Lower leg skin (tissue), 4 donors: ENCODE measurements at regions not wholly inside any gene's neighbourhood (a gene's known extent, or its start where the extent isn't known, plus 50 kb on each side); places are given as distances from the start of the nearest gene placed in this dataset.

Source experiments
- DNase-seq, 2 donors: peaks; one replicate each; pipeline ENCODE4 v3.0.0-alpha.2; 2019; ENCODE audit warnings: low spot score in 2 of 2
- H3K4me3 ChIP-seq: fragments of 200-600 bp; sonication (generic); 2 replicates; pipeline ENCODE4 v1.5.1; 2017; ENCODE audit warnings: mild to moderate bottlenecking, low read depth; ENCODE audit not compliant: poor library complexity, severe bottlenecking
- POLR2A ChIP-seq, 2 donors: fragments of 450-650 bp; IDR thresholded peaks; one replicate each; pipeline ENCODE4 v1.6.1; 2016 to 2017; ENCODE audit warnings: antibody characterized with exemption in 2 of 2, mild to moderate bottlenecking in 1 of 2, moderate library complexity in 1 of 2
- WGBS, 2 donors: methylation state at CpG; one replicate each; pipeline ENCODE4 v1.1.5; 2018; 5-methylcytosine and 5-hydroxymethylcytosine counted together
- intact Hi-C: fragments of 100-400 bp; cut with DNase I; formaldehyde crosslinking; loops from one replicate; pipeline ENCODE4 v1.15.0; 2023; ENCODE audit warnings: low total_unique reads
- TF ChIP-seq, protein P1 (sequence below), 3 donors: fragments of 450-650 bp; IDR thresholded peaks; one replicate each; pipeline ENCODE4 v1.5.1; 2016; ENCODE audit warnings: antibody characterized with exemption in 3 of 3, mild to moderate bottlenecking in 3 of 3, moderate library complexity in 2 of 3

DNA sequence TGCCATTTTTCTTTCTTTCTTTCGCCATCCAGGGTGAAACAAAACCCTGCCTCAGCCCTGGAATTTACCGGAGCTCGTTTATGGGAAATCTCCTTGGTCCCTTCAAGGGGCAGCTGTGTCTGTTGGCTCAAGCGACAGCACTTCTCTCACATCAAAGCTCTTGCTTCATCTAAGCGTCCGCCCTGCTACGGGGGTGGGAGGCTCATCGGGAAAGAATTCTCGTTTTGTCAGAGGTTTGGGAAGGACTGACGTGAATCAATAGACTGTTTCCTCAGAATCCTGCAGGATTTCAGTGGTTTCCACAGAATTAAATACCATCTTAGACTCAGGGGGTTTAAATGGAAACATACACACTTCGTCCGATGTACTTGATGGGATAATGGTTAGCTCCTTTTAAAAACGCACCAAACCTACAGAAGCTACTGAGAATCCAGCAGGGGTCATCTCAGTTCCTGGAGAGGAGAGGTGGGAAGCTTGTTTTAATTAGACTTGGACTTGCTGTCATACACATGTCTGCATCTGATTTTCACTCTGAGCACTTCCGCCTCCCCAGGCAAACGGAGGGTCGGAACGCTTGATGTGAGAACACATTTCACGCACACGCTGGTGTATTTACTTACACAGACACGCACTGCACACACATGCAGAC lies 91.6 kb downstream of the ASB1 start:
- intact Hi-C loops = no loop called here
- TF ChIP-seq, protein P1, sequence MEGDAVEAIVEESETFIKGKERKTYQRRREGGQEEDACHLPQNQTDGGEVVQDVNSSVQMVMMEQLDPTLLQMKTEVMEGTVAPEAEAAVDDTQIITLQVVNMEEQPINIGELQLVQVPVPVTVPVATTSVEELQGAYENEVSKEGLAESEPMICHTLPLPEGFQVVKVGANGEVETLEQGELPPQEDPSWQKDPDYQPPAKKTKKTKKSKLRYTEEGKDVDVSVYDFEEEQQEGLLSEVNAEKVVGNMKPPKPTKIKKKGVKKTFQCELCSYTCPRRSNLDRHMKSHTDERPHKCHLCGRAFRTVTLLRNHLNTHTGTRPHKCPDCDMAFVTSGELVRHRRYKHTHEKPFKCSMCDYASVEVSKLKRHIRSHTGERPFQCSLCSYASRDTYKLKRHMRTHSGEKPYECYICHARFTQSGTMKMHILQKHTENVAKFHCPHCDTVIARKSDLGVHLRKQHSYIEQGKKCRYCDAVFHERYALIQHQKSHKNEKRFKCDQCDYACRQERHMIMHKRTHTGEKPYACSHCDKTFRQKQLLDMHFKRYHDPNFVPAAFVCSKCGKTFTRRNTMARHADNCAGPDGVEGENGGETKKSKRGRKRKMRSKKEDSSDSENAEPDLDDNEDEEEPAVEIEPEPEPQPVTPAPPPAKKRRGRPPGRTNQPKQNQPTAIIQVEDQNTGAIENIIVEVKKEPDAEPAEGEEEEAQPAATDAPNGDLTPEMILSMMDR (IDR thresholded peaks at IDR 0.05) = no peak
- TF ChIP-seq POLR2A (IDR thresholded peaks at IDR 0.05) = no peak
- peak; percentile 67 to 92 for DNase-seq
- H3K4me3 ChIP-seq = no peak overlapping the region
- WGBS, 2 donors = 64 to 72% methylated on average over 20 of the region's 20 CpGs

DNA sequence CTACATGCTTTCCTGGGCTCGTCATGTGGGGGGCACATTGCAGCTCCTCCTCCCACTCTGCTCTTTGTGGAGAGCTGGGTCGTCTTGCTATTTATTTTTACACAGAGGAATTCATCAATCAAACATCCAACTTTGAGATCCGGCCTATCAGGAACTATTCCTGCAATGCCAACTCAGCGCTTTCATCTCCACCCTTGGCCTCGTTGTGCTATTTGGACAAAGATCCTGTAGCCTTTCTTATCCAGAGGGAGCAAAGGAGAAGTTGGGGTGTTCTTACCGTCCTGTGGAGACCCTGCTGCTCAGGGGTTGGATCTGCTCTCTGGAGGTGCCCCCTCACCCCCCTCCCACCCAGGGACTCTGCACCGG lies 92.1 kb downstream of the ASB1 start:
- 55 to 63% methylated on average over 7 of the region's 7 CpGs for WGBS, 2 donors
- intact Hi-C loops = no loop called here
- H3K4me3 ChIP-seq = no peak overlapping the region
- no peak for TF ChIP-seq POLR2A (IDR thresholded peaks at IDR 0.05)
- TF ChIP-seq, protein P1 (IDR thresholded peaks at IDR 0.05) = no peak
- no peak for DNase-seq

DNA sequence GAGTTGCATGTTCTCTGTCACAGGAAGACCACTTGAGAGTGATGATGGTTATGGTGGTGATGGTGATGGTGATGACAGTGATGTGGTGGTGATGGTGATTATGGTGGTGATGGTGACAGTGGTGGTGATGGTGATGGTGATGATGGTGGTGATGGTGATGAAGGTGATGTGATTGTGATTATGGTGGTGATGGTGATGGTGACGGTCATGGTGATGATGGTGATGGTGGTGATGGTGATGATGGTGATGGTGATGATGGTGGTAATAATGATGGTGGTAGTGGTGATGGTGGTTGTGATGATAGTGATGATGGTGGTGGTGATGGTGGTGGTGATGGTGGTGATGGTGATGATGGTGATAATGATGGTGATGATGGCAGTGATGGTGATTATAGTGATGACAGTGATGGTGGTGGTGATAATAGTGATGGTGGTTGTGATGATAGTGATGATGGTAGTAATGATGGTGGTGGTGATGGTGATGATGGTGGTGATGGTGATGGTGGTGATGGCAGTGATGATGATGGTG lies 93.7 kb downstream of the ASB1 start:
- H3K4me3 ChIP-seq = no peak overlapping the region
- intact Hi-C loops = no loop called here
- no peak for DNase-seq
- no peak for TF ChIP-seq POLR2A (IDR thresholded peaks at IDR 0.05)
- TF ChIP-seq, protein P1 (IDR thresholded peaks at IDR 0.05) = peak in 1 of 3 donors; percentile 34
- 100% methylated on average over 1 of the region's 1 CpG for WGBS, 2 donors

DNA sequence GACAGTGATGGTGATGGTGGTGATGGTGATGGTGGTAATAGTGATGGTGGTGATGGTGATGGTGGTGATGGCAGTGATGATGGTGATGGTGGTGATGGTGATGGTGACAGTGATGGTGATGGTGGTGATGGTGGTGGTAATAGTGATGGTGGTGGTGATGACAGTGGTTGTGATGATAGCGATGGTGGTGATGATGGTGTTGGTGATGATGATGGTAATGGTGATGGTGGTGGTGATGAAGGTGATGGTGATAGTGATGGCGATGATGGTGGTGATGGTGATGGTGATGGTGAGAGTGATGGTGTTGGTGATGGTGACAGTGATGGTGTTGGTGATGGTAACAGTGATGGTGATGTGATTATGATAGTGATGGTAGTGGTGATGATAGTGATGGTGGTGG lies 94.3 kb downstream of the ASB1 start:
- intact Hi-C loops = no loop called here
- 95 to 99% methylated on average over 2 of the region's 2 CpGs for WGBS, 2 donors
- H3K4me3 ChIP-seq = no peak overlapping the region
- TF ChIP-seq, protein P1 (IDR thresholded peaks at IDR 0.05) = no peak
- TF ChIP-seq POLR2A (IDR thresholded peaks at IDR 0.05) = no peak
- DNase-seq = no peak

DNA sequence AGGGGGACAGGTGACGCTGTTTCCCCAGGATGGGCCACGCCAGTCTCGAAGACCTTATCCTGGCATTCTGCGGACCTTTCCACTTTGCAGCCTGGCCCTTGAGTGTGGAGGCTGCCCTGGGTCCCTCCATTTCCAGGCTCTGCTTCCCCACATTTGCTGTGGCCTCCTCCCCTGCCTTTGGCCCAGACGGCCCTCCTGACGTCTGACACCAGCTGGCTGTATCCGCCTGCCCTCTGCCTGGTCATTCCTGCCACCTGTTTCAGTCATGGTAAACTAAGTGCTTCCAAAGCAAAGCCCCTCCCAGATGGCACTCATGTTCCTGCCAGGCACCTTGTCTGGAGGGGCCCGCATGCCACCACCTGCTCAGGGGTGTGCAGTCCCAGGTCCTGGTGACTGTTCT lies 95.1 kb downstream of the ASB1 start:
- TF ChIP-seq, protein P1 (IDR thresholded peaks at IDR 0.05) = no peak
- TF ChIP-seq POLR2A (IDR thresholded peaks at IDR 0.05) = no peak
- no peak overlapping the region for H3K4me3 ChIP-seq
- intact Hi-C loops = no loop called here
- 92 to 93% methylated on average over 8 of the region's 8 CpGs for WGBS, 2 donors
- DNase-seq = no peak
